GM12892 (cell line): ENCODE measurements at regions not wholly inside any gene's neighbourhood (a gene's known extent, or its start where the extent isn't known, plus 50 kb on each side); places are given as distances from the start of the nearest gene placed in this dataset.

ENCODE experiments used
- DNase-seq: peaks from one replicate; pipeline ENCODE4 v3.0.0; 2011; ENCODE audit not compliant: insufficient read length
- FAIRE-seq: peaks from 2 replicates; lab custom pipeline; 2011; peaks lifted over from hg19 to GRCh38; lab: Jason Lieb, UNC
- POLR2A ChIP-seq: IDR thresholded peaks from 2 replicates; pipeline ENCODE4 v1.6.1; 2011; ENCODE audit warnings: low read depth, low read length, control low read depth
- POLR2AphosphoS5 ChIP-seq: IDR thresholded peaks from 2 replicates; pipeline ENCODE4 v1.6.1; 2011; ENCODE audit warnings: low read depth, low read length, control low read depth
- TAF1 ChIP-seq: IDR thresholded peaks from 2 replicates; pipeline ENCODE4 v1.6.1; 2011; ENCODE audit warnings: low read depth, mild to moderate bottlenecking, control low read depth, low read length, borderline replicate concordance

GRCh38 chr1:80448081-80448480, 1352.7 kb upstream of the ADGRL2 start:
- TF ChIP-seq POLR2AphosphoS5 (no peak), TAF1 (no peak), POLR2A (no peak)
- DNase-seq (no peak), FAIRE-seq (no peak)

GRCh38 chr1:80447526-80447925, 1353.2 kb upstream of the ADGRL2 start:
- TF ChIP-seq TAF1 (no peak), POLR2A (no peak), POLR2AphosphoS5 (no peak)
- FAIRE-seq: no peak
- DNase-seq: no peak

- FAIRE-seq: no peak
- no peak for TF ChIP-seq POLR2AphosphoS5
- no peak for TF ChIP-seq TAF1
- no peak for TF ChIP-seq POLR2A
- DNase-seq: no peak
These were observed 1355.7 kb upstream of the ADGRL2 start for GRCh38 chr1:80445033-80445432.

GRCh38 chr1:80444171-80444570, 1356.6 kb upstream of the ADGRL2 start:
- DNase-seq: no peak
- no peak for FAIRE-seq
- TF ChIP-seq POLR2AphosphoS5: no peak
- TF ChIP-seq POLR2A: no peak
- no peak for TF ChIP-seq TAF1

GRCh38 chr1:80441664-80442063, 1359.1 kb upstream of the ADGRL2 start:
- TF ChIP-seq TAF1 (no peak), POLR2A (no peak), POLR2AphosphoS5 (no peak)
- no peak for DNase-seq
- no peak for FAIRE-seq

- no peak for TF ChIP-seq TAF1
- TF ChIP-seq POLR2AphosphoS5: no peak
- no peak for TF ChIP-seq POLR2A
- DNase-seq: no peak
- FAIRE-seq: no peak
These were observed 1363.9 kb upstream of the ADGRL2 start for GRCh38 chr1:80436851-80437250.

- TF ChIP-seq POLR2AphosphoS5 (no peak), POLR2A (no peak), TAF1 (no peak)
- FAIRE-seq: no peak
- no peak for DNase-seq
These were observed 1372.9 kb upstream of the ADGRL2 start for GRCh38 chr1:80427881-80428280.

- FAIRE-seq (no peak), DNase-seq (no peak)
- TF ChIP-seq TAF1 (no peak), POLR2AphosphoS5 (no peak), POLR2A (no peak)
These were observed 1376.5 kb upstream of the ADGRL2 start for GRCh38 chr1:80424249-80424648.

- no peak for FAIRE-seq
- no peak for TF ChIP-seq TAF1
These were observed 1382.6 kb upstream of the ADGRL2 start for GRCh38 chr1:80418134-80418533.

GRCh38 chr1:80417671-80418070, 1383.1 kb upstream of the ADGRL2 start:
- TF ChIP-seq TAF1: no peak
- no peak for TF ChIP-seq POLR2A
- no peak for TF ChIP-seq POLR2AphosphoS5
- FAIRE-seq (no peak), DNase-seq (no peak)

More at GRCh38 chr1:80418134-80418533, 1382.6 kb upstream of the ADGRL2 start:
- no peak for DNase-seq

GRCh38 chr1:80413969-80414368, 1386.8 kb upstream of the ADGRL2 start:
- DNase-seq (no peak), FAIRE-seq (no peak)
- TF ChIP-seq POLR2AphosphoS5: no peak
- TF ChIP-seq POLR2A: no peak
- no peak for TF ChIP-seq TAF1

- FAIRE-seq: no peak
- no peak for DNase-seq
- TF ChIP-seq POLR2AphosphoS5 (no peak), TAF1 (no peak), POLR2A (no peak)
These were observed 1390.5 kb upstream of the ADGRL2 start for GRCh38 chr1:80410233-80410632.

- TF ChIP-seq POLR2AphosphoS5 (no peak), POLR2A (no peak), TAF1 (no peak)
- no peak for FAIRE-seq
- DNase-seq: no peak
These were observed 1397.0 kb upstream of the ADGRL4 start for GRCh38 chr1:80403471-80403893.
